Fibroblast of skin of left quadriceps (primary cell): ENCODE measurements at regions not wholly inside any gene's neighbourhood (a gene's known extent, or its start where the extent isn't known, plus 50 kb on each side); places are given as distances from the start of the nearest gene placed in this dataset.

Source experiments
- DNase-seq, 2 experiments: peaks; one replicate each; pipeline ENCODE4 v3.0.0-alpha.2; 2013; ENCODE audit warnings: low read depth in 2 of 2

GRCh38 chr4:32396507-32397070 is 1676.4 kb downstream of the PCDH7 start:
- no peak for DNase-seq

- no peak for DNase-seq
Observed at GRCh38 chr4:32400870-32401269, 1680.7 kb downstream of the PCDH7 start.

GRCh38 chr4:32417113-32417704 is 1697.0 kb downstream of the PCDH7 start:
- no peak for DNase-seq

GRCh38 chr4:32423267-32423666 is 1703.1 kb downstream of the PCDH7 start:
- DNase-seq: no peak

- DNase-seq: no peak
Observed at GRCh38 chr4:32425243-32425642, 1705.1 kb downstream of the PCDH7 start.

- DNase-seq: no peak
Observed at GRCh38 chr4:32427566-32427965, 1707.4 kb downstream of the PCDH7 start.

GRCh38 chr4:32429151-32429550 is 1709.0 kb downstream of the PCDH7 start:
- DNase-seq: no peak

GRCh38 chr4:32435308-32435707 is 1715.1 kb downstream of the PCDH7 start:
- DNase-seq: no peak

- DNase-seq: no peak
Observed at GRCh38 chr4:32436816-32437215, 1716.6 kb downstream of the PCDH7 start.

- DNase-seq: no peak
Observed at GRCh38 chr4:32440391-32440790, 1720.2 kb downstream of the PCDH7 start.

- DNase-seq: no peak
Observed at GRCh38 chr4:32454482-32454881, 1734.3 kb downstream of the PCDH7 start.

GRCh38 chr4:32455231-32455630 is 1735.1 kb downstream of the PCDH7 start:
- DNase-seq: no peak

- DNase-seq: no peak
Observed at GRCh38 chr4:32460972-32461371, 1740.8 kb downstream of the PCDH7 start.

GRCh38 chr4:32462944-32463343 is 1742.8 kb downstream of the PCDH7 start:
- DNase-seq: no peak

- no peak for DNase-seq
Observed at GRCh38 chr4:32470087-32470585, 1750.0 kb downstream of the PCDH7 start.

- DNase-seq: no peak
Observed at GRCh38 chr4:32472918-32473317, 1752.7 kb downstream of the PCDH7 start.

- DNase-seq: no peak
Observed at GRCh38 chr4:32475710-32476109, 1755.5 kb downstream of the PCDH7 start.

GRCh38 chr4:32477518-32477917 is 1757.3 kb downstream of the PCDH7 start:
- no peak for DNase-seq

- DNase-seq: no peak
Observed at GRCh38 chr4:32485956-32486355, 1765.8 kb downstream of the PCDH7 start.

GRCh38 chr4:32488690-32489089 is 1768.5 kb downstream of the PCDH7 start:
- DNase-seq: peak; percentile 23 to 25

GRCh38 chr4:32499171-32499570 is 1779.0 kb downstream of the PCDH7 start:
- peak; percentile 54 to 56 for DNase-seq

GRCh38 chr4:32503241-32503640 is 1783.1 kb downstream of the PCDH7 start:
- no peak for DNase-seq

- DNase-seq: no peak
Observed at GRCh38 chr4:32506067-32506466, 1785.9 kb downstream of the PCDH7 start.

- DNase-seq: no peak
Observed at GRCh38 chr4:32519060-32519459, 1798.9 kb downstream of the PCDH7 start.
